WERI-Rb-1 (cell line): ENCODE measurements at regions not wholly inside any gene's neighbourhood (a gene's known extent, or its start where the extent isn't known, plus 50 kb on each side); places are given as distances from the start of the nearest gene placed in this dataset.
A peak's percentile ranks its signal among the peaks of the same experiment; 100 is the strongest.

Experiments used
- DNase-seq: peaks from one replicate; pipeline ENCODE4 v3.0.0-alpha.2; 2020
- H3K27ac ChIP-seq: fragments of 250-450 bp; sonication (Bioruptor Pico); 2 replicates; pipeline ENCODE4 v1.5.1; 2020; ENCODE audit warnings: mild to moderate bottlenecking, moderate library complexity
- H3K27me3 ChIP-seq: fragments of 250-450 bp; sonication (Bioruptor Pico); 2 replicates; pipeline ENCODE4 v1.5.1; 2021; ENCODE audit warnings: mild to moderate bottlenecking, low read depth, moderate library complexity; ENCODE audit not compliant: insufficient read depth, severe bottlenecking
- H3K36me3 ChIP-seq: fragments of 250-450 bp; sonication (Bioruptor Pico); 2 replicates; pipeline ENCODE4 v1.5.1; 2020; ENCODE audit warnings: mild to moderate bottlenecking, moderate library complexity
- H3K4me3 ChIP-seq: 2 replicates; pipeline ENCODE4 v1.5.1; 2011; ENCODE audit warnings: low read depth, mild to moderate bottlenecking, control low read depth, low read length
- H3K9me3 ChIP-seq: fragments of 250-450 bp; sonication (Bioruptor Pico); 2 replicates; pipeline ENCODE4 v1.5.1; 2021; ENCODE audit warnings: mild to moderate bottlenecking, moderate library complexity; ENCODE audit not compliant: severe bottlenecking
- CTCF ChIP-seq: IDR thresholded peaks from 2 replicates; pipeline ENCODE4 v1.5.1; 2011; ENCODE audit warnings: low read depth, mild to moderate bottlenecking, control low read depth, inconsistent platforms, low read length

GRCh38 chr2:11962707-11963328, 216.4 kb downstream of the LPIN1 start:
- Histone ChIP-seq H3K27ac (no peak overlapping the region), H3K9me3 (peaks cover 4% of the 10 kb centered on the region)
- TF ChIP-seq CTCF, result no peak

DNA sequence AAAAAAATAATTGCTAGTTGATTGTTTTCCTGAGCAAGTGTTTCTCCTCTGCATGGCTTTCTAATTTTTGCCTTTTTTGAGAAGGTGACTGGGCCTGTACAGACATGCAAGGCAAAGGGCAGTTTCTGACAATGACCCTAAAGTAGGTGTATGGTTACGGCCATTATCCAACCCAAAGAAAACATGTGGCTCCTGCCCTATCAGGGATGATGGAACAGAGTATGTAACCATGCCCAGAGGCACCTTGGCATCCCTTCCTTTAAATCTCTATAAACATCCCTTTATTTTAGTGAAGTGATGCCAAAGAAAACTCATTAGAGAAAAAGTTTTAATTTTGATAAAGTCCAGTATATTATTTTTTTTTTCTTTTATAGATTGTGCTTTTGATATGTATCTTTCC, 217.5 kb downstream of the LPIN1 start:
- Histone ChIP-seq H3K4me3 (no peak overlapping the region), H3K36me3 (no peaks in the 10 kb centered on the region), H3K9me3 (peaks cover 4% of the 10 kb centered on the region), H3K27ac (no peak overlapping the region), H3K27me3 (no peaks in the 10 kb centered on the region)
- DNase-seq, result no peak
- no peak for TF ChIP-seq CTCF

More at GRCh38 chr2:11962707-11963328, 216.4 kb downstream of the LPIN1 start:
- Histone ChIP-seq H3K4me3 (no peak overlapping the region), H3K36me3 (no peaks in the 10 kb centered on the region), H3K27me3 (no peaks in the 10 kb centered on the region)
- no peak for DNase-seq

GRCh38 chr2:11967946-11968465, 221.6 kb downstream of the LPIN1 start:
- Histone ChIP-seq H3K9me3 (no peaks in the 10 kb centered on the region), H3K27ac (peak overlapping the region; percentile 59), H3K36me3 (no peaks in the 10 kb centered on the region), H3K27me3 (no peaks in the 10 kb centered on the region), H3K4me3 (no peak overlapping the region)
- TF ChIP-seq CTCF, result no peak
- peak; percentile 93 for DNase-seq

DNA sequence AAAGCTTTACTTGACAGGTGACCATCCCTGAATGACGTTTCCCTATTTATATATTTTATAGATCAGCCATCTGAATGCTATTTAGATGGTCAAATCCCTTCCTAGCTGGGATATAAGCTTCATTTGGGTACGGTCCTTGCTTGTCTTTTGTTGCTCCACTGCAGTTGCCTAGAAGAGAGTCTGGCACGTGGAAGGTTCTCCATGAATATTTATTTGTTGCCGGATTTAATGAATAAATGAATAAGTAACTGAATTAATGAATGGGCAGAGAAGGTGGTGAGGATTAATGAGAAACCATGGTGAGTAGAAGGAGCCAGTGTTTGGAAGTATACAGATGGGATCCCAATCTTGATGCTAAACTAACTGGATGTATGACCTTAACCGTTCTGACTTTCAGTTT, 222.1 kb downstream of the LPIN1 start:
- no peak overlapping the region for H3K4me3 ChIP-seq
- H3K9me3 ChIP-seq, result peaks cover 2% of the 10 kb centered on the region
- no peaks in the 10 kb centered on the region for H3K27me3 ChIP-seq
- H3K27ac ChIP-seq, result peak overlapping the region; percentile 11; the same call in 1 of the 2 replicates
- H3K36me3 ChIP-seq, result no peaks in the 10 kb centered on the region
- no peak for DNase-seq
- no peak for TF ChIP-seq CTCF

DNA sequence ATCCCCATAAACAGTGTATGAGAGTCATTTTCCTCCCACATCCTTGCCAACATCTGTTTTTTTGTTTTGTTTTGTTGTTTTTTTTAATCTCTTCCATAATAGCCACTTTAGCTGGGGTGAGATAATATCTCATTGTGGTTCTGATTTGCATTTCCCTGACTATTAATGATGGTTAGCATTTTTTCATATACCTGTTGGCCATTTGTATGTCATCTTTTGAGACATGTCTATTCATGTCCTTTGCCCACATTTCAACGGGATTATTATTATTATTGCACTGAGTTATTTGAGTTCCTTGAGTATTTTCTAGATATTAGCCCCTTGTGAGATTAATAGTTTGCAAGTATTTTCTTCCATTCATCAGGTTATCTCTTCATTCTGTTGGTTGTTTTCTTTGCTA, 223.3 kb downstream of the LPIN1 start:
- no peak for DNase-seq
- peaks cover 10% of the 10 kb centered on the region for H3K9me3 ChIP-seq
- no peak for TF ChIP-seq CTCF
- no peaks in the 10 kb centered on the region for H3K27me3 ChIP-seq
- no peaks in the 10 kb centered on the region for H3K36me3 ChIP-seq
- no peak overlapping the region for H3K4me3 ChIP-seq
- H3K27ac ChIP-seq, result no peak overlapping the region

- H3K9me3 ChIP-seq, result peaks cover 12% of the 10 kb centered on the region
- H3K4me3 ChIP-seq, result no peak overlapping the region
- no peaks in the 10 kb centered on the region for H3K27me3 ChIP-seq
- no peak for TF ChIP-seq CTCF
- H3K36me3 ChIP-seq, result no peaks in the 10 kb centered on the region
- H3K27ac ChIP-seq, result no peak overlapping the region
- DNase-seq, result no peak
Measured at GRCh38 chr2:11974573-11974972, 228.1 kb downstream of the LPIN1 start.
